ENCODE measurements at regions not wholly inside any gene's neighbourhood (a gene's known extent, or its start where the extent isn't known, plus 50 kb on each side); places are given as distances from the start of the nearest gene placed in this dataset.
"Not testable (repeated sequence)": the region's sequence is repeated elsewhere in the genome, so short reads cannot be mapped to it uniquely, and the experiment has no call there.

DNA sequence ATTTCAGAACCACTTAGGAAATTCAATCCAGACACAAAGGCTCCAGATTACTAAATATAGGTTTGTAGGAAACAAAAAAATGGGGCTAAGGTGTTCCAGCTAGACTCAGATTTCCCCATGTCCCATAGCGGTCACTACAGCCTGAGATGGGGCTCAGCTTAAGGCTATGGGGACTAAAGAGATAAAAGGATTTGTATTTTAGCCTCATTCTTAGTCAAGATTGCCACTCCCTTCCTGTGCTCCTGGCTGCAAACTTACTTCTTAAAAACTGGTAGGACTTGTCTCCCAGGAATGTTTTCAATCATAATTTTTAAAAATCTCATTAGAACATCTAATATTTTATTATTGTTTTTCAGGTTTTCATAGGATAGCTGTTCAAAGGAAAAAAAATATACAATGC, 253.8 kb upstream of the DAB2 start:
- in situ Hi-C loops (cut with HindIII; ENCODE audit: low sequenced_read_pairs): no loop called here

DNA sequence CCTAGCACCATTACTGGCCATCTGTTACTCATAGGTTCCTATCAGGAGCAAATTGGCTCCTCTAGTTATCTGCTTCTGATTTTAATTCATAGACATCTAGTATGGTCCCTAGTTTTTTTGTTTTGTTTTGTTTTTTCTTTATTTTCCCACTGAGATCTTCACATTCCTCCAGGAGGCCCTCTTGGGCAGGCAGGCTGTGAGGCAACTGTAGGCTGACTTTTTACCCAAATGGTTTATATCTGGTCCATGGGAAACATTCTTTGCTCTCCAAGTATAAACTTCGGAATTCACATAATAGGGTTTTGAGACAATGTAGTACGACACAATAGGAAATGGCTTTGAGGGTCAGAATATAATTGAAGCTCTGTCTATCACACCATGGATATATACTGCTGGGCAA, 250.9 kb upstream of the DAB2 start:
- in situ Hi-C loops (cut with HindIII; ENCODE audit: low sequenced_read_pairs): no loop called here

DNA sequence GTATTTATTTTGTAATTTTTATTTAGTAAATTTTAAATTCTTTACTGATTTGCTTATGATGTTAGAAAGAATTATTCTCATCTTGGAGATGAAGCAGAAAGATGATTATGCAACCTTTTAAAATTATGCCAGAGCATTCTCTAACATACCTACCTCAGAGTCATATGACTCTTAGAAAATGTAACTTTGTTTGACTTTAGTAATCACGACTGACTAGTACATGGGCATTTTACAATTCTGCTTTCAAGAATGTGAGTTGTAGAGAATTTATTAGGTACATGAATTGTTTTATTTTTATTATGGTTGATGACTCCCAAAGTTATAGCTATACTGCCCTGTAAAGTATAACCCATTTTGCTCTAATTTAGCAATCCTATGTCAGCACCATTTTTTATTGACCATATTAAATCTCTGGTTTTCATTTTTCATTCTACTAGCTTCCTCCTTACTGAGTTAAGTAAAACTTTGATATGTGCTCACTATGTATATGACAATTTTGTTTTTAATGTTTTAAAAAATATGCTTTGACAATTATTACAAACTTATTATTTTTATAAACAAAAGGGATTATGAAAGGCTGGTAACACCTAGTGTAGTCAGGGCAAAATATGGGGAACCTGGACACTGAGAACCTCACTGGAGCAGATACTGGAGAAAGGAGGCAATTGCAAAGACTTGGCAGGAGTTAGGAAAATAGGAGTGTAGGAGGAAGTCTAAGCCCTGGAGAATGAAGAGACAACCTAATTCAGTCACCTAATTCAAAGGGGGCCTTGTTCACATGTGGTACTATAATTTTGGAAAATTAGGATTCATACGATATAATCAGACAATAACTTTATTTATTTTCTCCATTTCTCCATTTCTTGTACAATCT, 249.7 kb upstream of the DAB2 start:
- in situ Hi-C loops (cut with HindIII; ENCODE audit: low sequenced_read_pairs): no loop called here

DNA sequence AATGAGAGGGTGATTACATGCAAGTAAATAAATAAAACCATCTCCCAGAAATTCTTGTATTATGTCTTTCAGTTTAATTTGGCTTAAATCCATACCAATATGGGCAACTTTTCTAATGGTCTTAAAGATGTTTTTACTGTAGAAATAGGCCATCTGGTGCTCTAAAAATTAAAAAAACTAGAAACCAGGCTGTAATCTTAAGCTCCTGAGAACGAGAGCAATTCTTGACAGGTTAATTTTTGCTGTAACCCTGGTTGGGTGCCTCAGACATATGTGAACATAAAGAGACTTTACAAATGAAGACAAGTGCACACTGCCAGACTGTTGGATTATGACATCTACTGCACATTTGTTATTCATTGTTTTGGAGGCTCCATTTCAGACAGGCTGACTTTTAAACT, 246.8 kb upstream of the DAB2 start:
- in situ Hi-C loops (cut with HindIII; ENCODE audit: low sequenced_read_pairs): no loop called here

DNA sequence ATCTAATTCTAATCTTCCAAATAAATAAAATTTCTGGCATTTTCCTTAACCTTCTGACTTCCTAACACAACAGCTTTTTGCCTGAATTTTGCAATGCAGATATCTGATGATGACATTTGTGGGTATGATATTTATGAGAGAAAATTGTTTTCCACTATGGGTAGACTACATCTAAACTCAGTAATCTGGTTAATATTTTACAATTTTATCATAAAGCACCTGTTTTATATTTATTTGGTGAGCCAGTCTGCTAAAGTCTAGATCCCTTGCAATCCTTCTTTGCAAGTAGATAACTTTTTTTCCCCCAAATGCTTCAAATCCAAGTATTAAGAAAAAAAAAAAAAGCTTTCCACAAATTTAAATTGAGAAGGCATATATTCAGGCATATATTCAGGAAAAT, 246.2 kb upstream of the DAB2 start:
- in situ Hi-C loops (cut with HindIII; ENCODE audit: low sequenced_read_pairs): no loop called here

DNA sequence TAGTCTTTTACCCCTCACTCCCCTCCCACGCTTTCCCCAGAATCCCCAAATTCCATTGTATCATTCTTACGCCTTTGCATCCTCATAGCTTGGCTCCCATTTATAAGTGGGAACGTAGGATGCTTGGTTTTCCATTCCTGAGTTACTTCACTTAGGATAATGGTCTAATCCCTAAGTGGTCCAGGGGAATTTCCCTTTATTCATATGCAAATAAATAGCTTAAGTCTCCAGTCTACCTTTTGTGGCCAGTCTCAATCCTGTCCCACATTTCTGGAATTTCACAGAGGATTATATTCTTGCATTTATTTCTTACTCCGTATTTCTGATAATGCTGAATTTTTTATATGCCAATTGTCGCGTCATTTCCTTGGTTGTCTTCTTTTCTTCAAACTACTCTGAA, 245.6 kb upstream of the DAB2 start:
- in situ Hi-C loops (cut with HindIII; ENCODE audit: low sequenced_read_pairs): no loop called here

DNA sequence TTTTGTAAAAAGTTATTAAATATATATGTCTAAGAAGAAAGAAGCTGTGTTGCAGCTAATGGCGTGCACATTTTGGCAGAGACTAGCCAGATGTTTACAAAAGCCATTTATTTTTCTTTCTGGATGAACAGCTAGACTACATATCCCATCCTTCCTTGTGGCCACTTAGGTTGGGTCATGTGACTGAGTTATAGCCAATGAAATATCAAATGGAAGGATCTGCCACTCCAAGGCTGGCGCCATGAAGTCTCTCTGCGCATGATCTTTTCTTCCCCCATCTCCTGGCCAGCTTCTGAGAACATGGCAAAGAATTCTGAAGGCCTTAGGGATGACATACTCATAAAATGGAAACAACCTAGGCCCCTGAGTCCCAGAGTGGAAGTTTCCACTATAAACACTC, 244.2 kb upstream of the DAB2 start:
- in situ Hi-C loops (cut with HindIII; ENCODE audit: low sequenced_read_pairs): no loop called here

DNA sequence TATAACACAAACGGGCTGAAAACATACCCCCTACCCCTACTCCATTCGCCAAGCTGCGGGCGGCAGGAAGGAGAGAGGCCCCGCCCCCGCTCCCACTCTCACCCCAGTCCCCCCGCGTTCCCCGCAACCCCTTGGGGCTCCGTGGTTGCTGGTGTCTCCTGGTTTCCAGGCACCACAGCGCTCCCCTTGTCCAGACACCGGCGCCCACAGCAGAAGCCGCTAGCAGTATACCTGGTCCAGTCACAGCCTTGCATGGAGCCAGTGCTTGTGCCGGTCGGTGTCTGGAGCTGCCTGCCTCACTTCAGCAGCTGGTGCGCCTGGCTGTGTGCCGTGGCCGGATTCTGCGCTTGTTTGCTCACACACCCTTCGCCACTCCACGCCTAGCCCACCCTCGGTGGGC, 240.5 kb upstream of the DAB2 start:
- in situ Hi-C loops (cut with HindIII; ENCODE audit: low sequenced_read_pairs): no loop called here

DNA sequence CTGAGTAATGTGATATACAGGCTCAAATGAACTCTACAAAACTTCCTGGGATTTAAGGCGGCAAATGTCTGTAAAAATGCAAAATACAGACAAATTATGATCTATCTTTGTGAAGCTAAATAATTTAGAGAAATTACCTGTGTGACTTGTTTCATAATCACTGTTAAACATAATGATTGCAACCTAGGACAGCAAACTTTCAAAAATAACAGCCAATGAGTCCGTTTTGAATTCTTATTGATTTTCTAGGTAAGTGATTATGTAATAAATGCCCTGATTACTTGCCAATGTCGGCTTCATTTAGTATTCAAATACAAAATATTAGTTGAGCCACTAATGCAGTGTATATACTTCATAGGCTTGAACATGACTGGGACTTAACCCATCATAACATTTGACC, 238.2 kb upstream of the DAB2 start:
- in situ Hi-C loops (cut with HindIII; ENCODE audit: low sequenced_read_pairs): no loop called here

DNA sequence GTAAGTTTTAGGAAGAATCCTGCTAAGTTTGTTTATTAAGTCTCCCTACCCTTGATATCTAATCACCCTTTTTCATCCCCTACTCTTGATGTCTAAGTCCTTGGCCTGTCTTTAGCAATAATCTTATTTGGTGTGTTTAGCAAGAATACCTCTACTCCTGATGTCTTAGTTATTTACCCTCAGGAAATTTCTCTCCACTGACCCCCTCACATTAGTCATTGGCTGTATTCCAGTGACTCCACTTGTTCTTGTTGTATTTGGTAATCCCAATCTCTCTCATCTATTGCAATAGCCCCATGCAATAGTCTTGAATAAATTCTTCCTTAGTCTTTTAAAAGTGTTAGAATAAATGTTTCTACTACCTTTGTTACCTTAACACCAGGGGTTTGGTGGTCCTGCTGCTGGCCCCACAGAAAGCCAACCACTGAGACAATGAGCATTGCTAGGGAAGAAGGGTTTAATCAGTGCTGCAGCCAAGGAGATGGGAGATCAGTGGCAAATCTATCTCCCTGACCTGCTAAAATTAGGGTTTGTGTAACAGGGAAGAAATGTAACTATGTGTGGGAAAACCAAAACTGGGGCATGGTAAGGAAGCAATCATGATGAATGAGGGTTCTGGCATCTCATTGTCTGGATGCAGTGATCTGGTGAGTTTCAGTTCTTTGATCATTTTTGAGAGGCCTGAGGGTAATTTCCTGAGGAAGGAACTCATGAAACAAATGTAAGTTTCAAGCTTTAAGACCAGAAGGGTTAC, 236.4 kb upstream of the DAB2 start:
- in situ Hi-C loops (cut with HindIII; ENCODE audit: low sequenced_read_pairs): no loop called here

DNA sequence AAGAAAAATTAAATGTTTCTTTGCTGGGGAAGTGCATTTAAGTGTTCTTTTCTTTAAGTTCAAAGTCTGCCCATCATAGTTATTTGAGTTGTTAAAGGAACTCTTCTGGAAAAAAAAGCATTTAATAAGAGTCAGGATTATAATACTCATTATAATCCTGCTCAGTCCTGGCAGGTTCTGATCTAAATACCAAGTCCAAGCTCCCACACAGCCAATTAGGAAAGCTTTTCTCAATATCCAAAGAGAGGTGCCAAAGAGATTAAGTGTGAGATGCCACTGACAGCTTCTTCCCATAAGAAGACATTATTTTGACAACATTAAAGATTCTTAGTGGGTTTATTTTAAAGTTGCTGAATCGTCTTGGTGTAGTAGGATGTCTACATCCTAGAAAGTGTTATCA, 235.2 kb upstream of the DAB2 start:
- in situ Hi-C loops (cut with HindIII; ENCODE audit: low sequenced_read_pairs): no loop called here

DNA sequence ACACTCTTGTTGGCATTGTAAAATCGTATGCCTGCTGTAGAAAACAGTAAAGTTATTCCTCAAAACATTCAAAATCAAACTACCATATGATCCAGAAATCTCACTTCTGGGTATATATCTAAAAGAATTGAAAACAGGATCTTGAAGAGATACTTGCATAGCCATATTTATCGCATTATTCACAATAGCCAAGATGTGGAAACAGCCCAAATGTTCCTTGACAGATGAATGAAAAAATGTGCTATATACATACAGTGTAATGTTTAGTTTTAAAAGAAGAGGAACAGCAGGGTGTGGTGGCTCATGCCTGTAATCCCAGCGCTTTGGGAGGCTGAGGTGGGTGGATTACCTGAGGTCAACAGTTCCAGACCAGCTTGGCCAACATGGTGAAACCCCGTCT, 234.1 kb upstream of the DAB2 start:
- in situ Hi-C loops (cut with HindIII; ENCODE audit: low sequenced_read_pairs): no loop called here

DNA sequence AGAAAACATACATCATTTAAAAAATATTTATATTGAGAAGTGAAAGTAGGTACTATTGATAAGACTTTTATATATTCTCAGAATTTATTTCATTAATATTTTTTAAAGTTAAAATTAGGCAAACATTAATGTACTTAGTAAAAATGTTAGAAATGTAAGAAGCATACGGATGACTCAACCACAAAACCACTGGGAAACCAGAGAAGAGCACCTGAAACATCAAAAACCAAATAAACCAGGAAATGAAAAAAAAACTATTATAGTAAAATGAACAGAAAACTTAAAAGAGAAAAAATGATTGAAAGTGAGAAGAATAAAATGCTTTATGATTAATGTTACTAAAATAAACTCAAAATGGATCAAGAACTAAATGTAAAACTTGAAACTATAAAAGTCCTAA, 233.2 kb upstream of the DAB2 start:
- in situ Hi-C loops (cut with HindIII; ENCODE audit: low sequenced_read_pairs): no loop called here

DNA sequence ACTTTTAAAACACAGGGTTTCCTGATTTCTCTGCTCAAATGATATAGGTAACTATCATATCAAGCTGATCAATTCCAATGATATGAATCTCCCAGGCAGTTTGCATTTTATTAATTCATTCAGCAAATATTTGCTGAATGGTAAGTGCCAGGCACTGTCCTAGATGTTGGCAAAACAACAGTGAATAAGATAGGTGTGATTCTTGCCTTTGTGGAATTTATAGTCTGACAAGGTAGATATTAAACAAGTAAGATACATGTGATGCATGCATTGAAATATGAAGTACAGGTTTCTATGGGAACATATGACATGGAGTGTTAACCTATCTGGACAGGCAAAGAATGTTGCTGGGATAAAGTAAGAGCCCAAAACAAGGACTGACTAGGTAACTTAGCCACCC, 231.8 kb upstream of the DAB2 start:
- in situ Hi-C loops (cut with HindIII; ENCODE audit: low sequenced_read_pairs): no loop called here

DNA sequence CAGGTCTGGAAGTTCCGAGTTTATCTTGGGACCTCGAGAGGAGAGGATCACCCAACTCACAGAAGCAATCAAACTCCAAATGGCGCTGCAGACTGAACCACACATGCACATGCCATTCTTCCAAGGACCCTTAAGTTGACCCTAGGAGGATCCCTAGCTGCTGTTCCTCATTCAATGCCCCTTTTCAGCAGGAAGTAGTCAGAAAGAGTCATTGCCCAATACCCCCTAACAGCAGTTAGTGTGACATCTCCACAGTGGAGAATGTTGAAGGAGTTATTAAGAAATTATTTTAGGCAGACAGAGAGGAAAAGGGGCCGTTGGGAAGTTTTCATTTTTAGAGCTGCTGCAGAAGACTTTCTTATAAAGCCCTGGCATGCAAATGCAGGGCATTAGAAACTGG, 229.9 kb upstream of the DAB2 start:
- in situ Hi-C loops (cut with HindIII; ENCODE audit: low sequenced_read_pairs): no loop called here

DNA sequence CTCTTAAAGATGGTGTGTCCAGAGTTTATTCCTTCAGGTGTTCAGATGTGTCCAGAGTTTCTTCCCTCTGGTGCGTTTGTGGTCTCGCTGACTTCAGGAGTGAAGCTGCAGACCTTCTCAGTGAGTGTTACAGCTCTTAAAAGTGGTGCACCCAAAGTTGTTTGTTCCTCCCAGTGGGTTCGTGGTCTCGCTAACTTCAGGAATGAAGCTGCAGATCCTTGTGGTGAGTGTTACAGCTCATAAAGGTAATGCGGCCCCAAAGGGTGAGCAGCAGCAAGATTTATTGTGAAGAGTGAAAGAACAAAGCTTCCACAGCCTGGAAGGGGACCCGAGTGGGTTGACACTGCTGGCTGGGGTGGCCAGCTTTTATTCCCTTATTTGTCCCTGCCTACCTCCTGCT, 227.7 kb upstream of the DAB2 start:
- in situ Hi-C loops (cut with HindIII; ENCODE audit: low sequenced_read_pairs): not testable (repeated sequence)

DNA sequence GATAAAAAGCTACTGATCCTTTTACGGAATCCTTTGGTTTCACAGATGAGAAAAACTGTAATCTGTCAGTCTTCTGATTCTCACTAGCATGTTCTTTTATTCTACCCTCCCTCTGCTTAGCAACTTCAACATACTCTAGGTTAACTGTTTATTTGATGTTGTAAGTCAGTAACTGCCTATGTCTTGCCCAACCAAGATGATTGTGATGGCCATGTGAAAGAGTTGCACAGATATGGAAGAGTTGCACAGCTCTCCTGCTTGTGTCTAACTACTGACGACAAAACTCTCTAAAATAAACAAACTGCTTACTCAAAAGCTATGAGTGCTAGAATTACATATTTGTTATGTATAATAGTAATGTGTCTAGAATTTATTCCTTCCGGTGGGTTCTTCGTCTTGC, 227.3 kb upstream of the DAB2 start:
- in situ Hi-C loops (cut with HindIII; ENCODE audit: low sequenced_read_pairs): no loop called here

DNA sequence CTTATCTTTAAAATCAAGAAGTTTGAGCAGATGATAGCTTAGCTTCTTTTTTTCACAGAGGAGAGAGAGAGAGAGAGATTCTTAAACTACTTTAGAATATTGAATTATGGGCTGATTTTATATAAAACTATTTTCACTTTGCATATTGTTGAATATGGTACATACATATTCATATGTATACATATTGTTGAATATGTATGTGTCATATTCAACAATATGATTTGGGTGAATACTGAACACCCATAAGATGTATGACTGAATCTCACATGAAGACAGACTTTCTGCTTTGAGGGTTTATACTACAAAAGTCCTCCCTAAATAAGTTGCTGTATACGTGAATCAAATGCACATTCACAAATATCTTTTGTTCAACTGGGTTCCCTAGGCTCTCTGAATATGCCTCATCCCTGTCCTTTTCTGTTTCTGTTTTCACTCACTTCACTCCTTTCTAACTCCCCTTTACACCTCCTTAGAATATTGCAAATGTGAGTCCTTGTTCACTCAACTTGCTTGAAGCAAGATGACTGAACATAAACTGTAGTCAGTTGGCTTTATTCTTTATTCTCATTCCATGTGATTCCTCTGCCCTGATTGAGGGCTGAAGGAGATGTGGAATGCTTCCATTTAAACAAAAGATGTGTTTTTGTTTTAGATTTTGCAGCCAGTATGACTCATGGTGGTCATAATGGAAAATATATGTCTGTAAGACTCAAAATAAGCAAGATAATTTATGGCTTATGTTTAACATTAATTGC, 225.4 kb upstream of the DAB2 start:
- in situ Hi-C loops (cut with HindIII; ENCODE audit: low sequenced_read_pairs): no loop called here

DNA sequence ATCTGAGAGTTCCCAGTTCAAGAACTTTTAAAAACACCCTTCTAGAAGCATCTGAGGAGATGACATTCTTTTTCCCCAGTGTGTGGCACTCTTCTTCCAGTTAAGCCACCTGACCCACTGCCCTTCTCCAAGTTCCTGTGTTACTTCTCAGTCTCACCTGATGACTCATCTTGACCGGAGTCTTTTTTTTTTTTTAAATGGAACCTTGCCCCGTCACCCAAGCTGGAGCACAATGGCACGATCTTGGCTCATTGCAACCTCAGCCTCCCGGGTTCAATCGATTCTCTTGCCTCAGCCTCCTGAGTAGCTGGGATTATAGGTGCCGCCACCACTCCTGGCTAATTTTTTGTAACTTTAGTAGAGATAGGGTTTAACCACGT, 224.1 kb upstream of the DAB2 start:
- in situ Hi-C loops (cut with HindIII; ENCODE audit: low sequenced_read_pairs): no loop called here

DNA sequence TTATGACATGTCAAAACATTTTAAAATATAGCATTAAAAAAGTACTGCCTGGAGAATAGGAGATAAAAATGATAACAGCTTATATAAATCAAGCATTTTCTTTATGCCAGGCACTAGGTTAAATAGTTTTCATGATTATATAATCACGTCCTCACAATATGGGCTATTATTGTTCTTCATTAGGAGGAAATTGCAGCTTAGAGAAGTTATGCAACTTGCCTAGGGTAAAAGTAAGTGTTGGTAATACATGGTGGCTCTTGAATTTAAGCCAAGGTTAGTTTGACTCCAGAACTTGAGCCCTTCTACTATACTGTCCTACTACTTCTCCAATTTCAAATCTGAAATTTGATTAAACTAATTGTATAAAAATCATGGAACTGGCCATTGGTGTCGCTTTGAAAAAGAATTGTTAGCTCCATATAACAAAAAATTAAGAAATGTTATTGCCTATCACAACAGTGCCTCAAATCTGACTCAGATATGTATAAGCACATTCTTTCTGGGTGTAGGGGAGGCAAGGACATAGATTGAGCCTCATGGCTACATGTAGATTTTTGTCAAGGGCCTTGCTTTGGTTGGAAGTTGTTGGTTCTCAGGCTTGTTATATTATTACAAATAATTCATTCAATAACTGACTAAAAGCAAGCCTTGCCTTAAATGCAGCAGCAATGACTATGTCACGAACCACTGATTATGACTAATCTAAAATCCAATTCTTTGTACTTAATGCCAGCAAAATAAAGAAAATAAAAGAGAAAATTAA, 223.5 kb upstream of the DAB2 start:
- in situ Hi-C loops (cut with HindIII; ENCODE audit: low sequenced_read_pairs): no loop called here

DNA sequence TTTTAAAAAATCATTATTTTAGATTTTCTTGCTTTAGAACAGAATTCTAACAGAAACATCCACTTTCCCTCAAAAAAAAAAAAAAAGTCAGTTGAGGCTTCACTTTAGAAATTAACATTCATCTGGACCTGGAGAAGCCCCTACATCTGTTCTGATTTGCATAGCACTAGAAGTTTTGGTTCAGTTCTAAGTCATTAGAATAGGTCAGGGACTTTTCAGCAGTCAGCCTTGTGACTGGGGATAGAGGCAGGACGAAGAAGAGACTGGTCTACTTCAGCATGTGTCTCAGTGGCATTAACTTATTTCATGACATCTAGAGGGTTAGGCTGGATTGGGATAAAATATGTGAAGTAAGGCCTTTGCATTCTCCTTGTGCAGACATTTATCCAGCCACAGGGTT, 215.8 kb upstream of the DAB2 start:
- in situ Hi-C loops (cut with HindIII; ENCODE audit: low sequenced_read_pairs): no loop called here

Measured in DLD1 (cell line).